22Rv1 (cell line): ENCODE measurements at regions not wholly inside any gene's neighbourhood (a gene's known extent, or its start where the extent isn't known, plus 50 kb on each side); places are given as distances from the start of the nearest gene placed in this dataset.
"Not testable (repeated sequence)": the region's sequence is repeated elsewhere in the genome, so short reads cannot be mapped to it uniquely, and the experiment has no call there.

ENCODE experiments used
- H3K27ac ChIP-seq: fragments of 450-650 bp; 2 replicates; pipeline ENCODE4 v1.5.1; 2017
- ZFX ChIP-seq: fragments of 450-650 bp; IDR thresholded peaks from 2 replicates; pipeline ENCODE4 v1.6.1; 2017; ENCODE audit warnings: antibody characterized with exemption, borderline replicate concordance
- TF ChIP-seq, protein P1 (sequence below): fragments of 450-650 bp; IDR thresholded peaks from 2 replicates; pipeline ENCODE4 v1.5.1; 2017; ENCODE audit warnings: mild to moderate bottlenecking

DNA sequence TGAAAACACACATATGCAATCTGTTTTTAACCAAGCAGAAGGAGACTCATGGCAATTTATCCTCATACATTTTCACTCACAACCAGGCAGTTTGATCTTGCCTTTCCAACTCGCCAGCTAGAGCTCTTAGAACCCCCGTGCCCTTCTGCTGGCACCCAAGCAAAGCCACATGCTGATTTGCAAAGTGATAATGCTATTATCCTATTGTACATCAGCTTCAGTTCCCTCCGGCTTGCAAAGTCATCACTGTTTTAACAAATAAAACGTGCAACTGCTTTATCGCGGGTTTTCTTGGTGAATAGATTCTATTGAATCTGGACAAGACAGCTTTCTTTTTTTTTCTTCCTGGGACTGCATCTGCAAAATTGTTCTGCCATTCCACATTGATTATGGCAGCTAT is 314.6 kb downstream of the LNPK start:
- H3K27ac ChIP-seq: no peak overlapping the region
- no peak for TF ChIP-seq ZFX
- TF ChIP-seq, protein P1, sequence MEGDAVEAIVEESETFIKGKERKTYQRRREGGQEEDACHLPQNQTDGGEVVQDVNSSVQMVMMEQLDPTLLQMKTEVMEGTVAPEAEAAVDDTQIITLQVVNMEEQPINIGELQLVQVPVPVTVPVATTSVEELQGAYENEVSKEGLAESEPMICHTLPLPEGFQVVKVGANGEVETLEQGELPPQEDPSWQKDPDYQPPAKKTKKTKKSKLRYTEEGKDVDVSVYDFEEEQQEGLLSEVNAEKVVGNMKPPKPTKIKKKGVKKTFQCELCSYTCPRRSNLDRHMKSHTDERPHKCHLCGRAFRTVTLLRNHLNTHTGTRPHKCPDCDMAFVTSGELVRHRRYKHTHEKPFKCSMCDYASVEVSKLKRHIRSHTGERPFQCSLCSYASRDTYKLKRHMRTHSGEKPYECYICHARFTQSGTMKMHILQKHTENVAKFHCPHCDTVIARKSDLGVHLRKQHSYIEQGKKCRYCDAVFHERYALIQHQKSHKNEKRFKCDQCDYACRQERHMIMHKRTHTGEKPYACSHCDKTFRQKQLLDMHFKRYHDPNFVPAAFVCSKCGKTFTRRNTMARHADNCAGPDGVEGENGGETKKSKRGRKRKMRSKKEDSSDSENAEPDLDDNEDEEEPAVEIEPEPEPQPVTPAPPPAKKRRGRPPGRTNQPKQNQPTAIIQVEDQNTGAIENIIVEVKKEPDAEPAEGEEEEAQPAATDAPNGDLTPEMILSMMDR: no peak

DNA sequence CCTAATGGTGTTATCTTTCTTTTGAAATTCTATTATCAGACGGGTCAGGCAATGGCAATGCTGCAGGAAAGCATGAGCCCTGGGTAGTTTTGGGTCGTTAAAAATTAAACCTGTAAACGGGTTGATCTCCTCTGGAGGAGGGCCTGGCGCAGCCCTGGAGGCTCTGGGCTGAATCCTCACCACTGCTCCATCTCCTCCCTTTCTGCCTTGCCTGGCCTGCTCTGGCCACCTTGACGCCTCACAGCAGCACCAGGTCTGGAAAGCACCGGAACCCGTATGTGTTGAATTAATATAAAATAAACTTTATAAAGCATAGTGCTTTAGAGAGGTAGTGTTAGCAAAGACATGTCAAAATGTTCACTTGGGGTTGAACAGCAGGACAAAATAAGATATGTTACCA is 316.1 kb downstream of the LNPK start:
- H3K27ac ChIP-seq: no peak overlapping the region
- no peak for TF ChIP-seq ZFX
- TF ChIP-seq, protein P1: no peak

DNA sequence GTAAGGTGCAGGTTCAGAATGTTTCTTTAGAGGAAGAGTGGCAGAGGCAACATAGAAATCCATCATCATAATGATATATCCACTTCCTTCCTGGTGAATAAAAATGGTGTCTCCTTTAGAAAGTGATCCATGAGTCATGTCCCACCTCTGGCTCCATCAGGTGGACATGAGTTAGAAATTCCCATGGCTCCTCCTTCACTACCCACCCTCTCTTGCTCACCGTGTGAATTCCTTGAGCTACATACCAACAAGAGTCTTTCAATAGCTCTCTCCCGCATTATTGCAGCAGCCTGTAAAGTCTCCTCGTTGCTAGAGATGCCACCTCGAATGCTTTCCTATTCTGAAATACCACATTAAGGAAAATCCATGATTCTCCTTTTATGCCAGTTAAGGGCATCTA is 317.6 kb downstream of the LNPK start:
- no peak overlapping the region for H3K27ac ChIP-seq
- TF ChIP-seq, protein P1: no peak
- no peak for TF ChIP-seq ZFX

DNA sequence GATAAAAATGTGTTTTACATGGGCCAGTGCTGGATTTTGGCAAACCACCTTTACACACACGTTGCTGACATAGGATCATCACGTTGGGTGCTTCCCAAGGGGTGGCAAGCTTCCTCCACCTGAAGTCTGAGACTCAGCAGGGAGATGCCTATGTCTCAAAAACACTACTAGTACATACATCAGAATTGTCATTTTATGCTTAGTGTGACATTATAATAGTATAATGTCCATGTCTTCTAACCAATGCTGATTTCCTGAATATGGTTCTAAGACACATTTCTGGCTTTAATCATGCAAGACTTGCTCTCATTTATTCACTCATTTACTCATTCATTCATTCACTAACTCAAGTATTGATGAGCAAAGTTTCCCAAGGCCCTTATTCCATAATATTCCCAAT is 322.3 kb downstream of the LNPK start:
- H3K27ac ChIP-seq: no peak overlapping the region
- TF ChIP-seq ZFX: no peak
- TF ChIP-seq, protein P1: no peak

DNA sequence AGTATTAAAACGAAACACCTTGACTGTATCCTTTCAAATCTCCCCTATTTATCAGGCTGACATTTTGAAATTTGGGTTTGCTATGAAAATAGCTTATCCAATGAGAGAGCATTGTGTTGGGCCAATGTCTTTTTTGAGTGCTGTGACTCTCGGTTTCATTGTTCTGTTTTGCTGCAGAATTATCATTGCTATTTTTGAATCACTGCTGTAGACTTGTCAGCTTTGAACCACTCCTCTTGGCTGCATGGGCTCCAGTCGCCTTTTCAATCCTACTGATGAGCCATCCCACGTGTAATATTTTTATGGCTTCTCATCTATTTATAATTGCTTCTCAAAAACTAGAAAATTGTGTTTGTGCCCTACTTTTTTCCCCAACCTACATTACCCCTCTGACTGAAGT is 322.8 kb downstream of the LNPK start:
- no peak for TF ChIP-seq ZFX
- TF ChIP-seq, protein P1: no peak
- no peak overlapping the region for H3K27ac ChIP-seq

DNA sequence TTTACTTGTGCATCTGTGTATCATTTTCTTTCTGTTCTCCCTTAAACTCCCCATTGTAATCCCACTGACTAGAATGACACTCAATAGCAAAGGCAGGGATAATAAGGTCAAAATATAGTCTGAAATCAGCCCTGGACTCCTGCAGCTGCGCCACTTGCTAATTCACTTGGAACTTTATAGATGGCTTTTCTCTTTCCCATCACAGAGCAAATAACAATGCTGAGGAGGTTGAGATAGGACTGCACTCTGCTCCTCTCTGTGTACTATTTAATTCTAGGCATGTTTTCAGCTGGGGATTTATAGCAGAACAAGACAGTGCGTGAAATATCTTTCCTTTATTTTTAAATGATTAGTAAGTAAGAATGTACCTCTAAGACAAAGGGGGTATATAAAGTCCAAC is 324.2 kb downstream of the LNPK start:
- H3K27ac ChIP-seq: no peak overlapping the region
- TF ChIP-seq, protein P1: no peak
- no peak for TF ChIP-seq ZFX

DNA sequence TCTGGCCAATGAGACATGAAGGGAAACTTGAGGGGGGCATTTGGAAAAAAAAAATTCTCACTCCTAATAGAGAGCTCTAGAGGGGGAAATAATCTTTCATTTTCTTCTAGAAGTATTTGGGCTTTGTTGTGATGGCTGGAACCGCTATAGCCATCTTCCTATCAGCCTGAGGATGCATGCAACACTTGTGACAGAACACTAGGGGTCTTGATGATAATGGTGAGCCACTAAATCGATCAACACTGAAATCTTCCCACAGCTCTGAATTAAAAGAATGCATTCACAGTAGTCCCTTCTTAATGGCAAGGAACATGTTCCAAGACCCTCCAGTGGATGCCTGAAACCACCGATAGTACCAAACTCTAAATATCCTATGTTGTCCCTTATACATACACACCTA is 325.3 kb downstream of the LNPK start:
- TF ChIP-seq ZFX: no peak
- TF ChIP-seq, protein P1: no peak
- no peak overlapping the region for H3K27ac ChIP-seq

DNA sequence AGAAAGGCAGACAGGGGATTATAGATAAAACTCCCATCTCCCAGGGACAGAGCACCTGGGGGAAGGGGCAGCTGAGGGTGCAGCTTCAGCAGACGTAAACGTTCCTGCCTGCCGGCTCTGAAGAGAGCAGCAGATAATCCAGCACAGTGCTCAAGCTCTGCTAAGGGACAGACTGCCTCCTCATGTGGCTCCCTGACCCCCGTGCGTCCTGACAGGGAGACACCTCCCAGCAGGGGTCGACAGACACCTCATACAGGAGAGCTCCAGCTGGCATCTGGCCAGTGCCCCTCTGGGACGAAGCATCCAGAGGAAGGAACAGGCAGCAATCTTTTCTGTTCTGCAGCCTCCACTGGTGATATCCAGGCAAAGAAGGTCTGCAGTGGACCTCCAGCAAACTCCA is 333.3 kb downstream of the LNPK start:
- not testable (repeated sequence) for H3K27ac ChIP-seq
